PC-9 (cell line): ENCODE measurements at regions not wholly inside any gene's neighbourhood (a gene's known extent, or its start where the extent isn't known, plus 50 kb on each side); places are given as distances from the start of the nearest gene placed in this dataset.

Experiments
- CTCF ChIP-seq: fragments of 200-600 bp; sonication (generic); conservative IDR thresholded peaks from 2 replicates; pipeline ENCODE4 v1.6.1; 2017; ENCODE audit warnings: mixed run types, antibody characterized with exemption, mild to moderate bottlenecking, moderate library complexity
- EZH2 ChIP-seq: fragments of 200-600 bp; sonication (generic); IDR thresholded peaks from 2 replicates; pipeline ENCODE4 v1.8.0; 2017; ENCODE audit warnings: antibody characterized with exemption, low read depth

- no peak for TF ChIP-seq CTCF
- TF ChIP-seq EZH2, result no peak
Observed at GRCh38 chr2:204219196-204219595, 282.6 kb downstream of the ICOS start.
